ENCODE measurements at regions not wholly inside any gene's neighbourhood (a gene's known extent, or its start where the extent isn't known, plus 50 kb on each side); places are given as distances from the start of the nearest gene placed in this dataset.

- H3K4me1 Mint-ChIP-seq, result no peaks in the 10 kb centered on the region
- no peaks in the 10 kb centered on the region for H3K27me3 Mint-ChIP-seq (ENCODE audit: low read depth)
- TF ChIP-seq USF2 (CRISPR knock-in tag; IDR thresholded peaks at IDR 0.05) (no peak), RORB (CRISPR knock-in tag; IDR thresholded peaks at IDR 0.05) (no peak), ZBTB21 (CRISPR knock-in tag; IDR thresholded peaks at IDR 0.05; ENCODE audit: borderline replicate concordance) (no peak), CTCF (IDR thresholded peaks at IDR 0.05) (no peak)
- no peak overlapping the region for H3K4me3 Mint-ChIP-seq
- DNase-seq (ENCODE audit: low spot score) (no peak), ATAC-seq (no peak)
- ChIA-PET CTCF (no interaction called here), POLR2A (interaction anchor here (0.5 kb wide), 1 partner anchor 43 kb away, joined by 3 read pairs; no protein-coding TSS in a partner anchor)
- peaks cover 26% of the 10 kb centered on the region for H3K9me3 Mint-ChIP-seq
- H3K36me3 Mint-ChIP-seq, result peaks cover 10% of the 10 kb centered on the region
- H3K27ac Mint-ChIP-seq, result no peak overlapping the region
These were observed 128.0 kb downstream of the HGF start for GRCh38 chr7:81641873-81642272.

GRCh38 chr7:81638198-81638597 lies 131.6 kb downstream of the HGF start:
- ChIA-PET POLR2A (no interaction called here), CTCF (no interaction called here)
- DNase-seq (ENCODE audit: low spot score) (no peak), ATAC-seq (no peak)
- Mint-ChIP-seq H3K27me3 (ENCODE audit: low read depth) (no peaks in the 10 kb centered on the region), H3K36me3 (peaks cover 10% of the 10 kb centered on the region), H3K4me1 (no peaks in the 10 kb centered on the region), H3K9me3 (peaks cover 18% of the 10 kb centered on the region), H3K27ac (no peak overlapping the region), H3K4me3 (no peak overlapping the region)
- TF ChIP-seq TEAD4 (CRISPR knock-in tag; IDR thresholded peaks at IDR 0.05), result no peak
- no peak for TF ChIP-seq CDX4 (CRISPR knock-in tag; IDR thresholded peaks at IDR 0.05; ENCODE audit: borderline replicate concordance)
- no peak for TF ChIP-seq RELA (CRISPR knock-in tag; IDR thresholded peaks at IDR 0.05; ENCODE audit: borderline replicate concordance)
- no peak for TF ChIP-seq ZNF317 (CRISPR knock-in tag; IDR thresholded peaks at IDR 0.05; ENCODE audit: borderline replicate concordance, low read depth)
- no peak for TF ChIP-seq TCF7 (CRISPR knock-in tag; IDR thresholded peaks at IDR 0.05; ENCODE audit: low read depth)
- TF ChIP-seq NR3C1 (CRISPR knock-in tag; conservative IDR thresholded peaks at IDR 0.05; ENCODE audit: low read depth), result no peak
- no peak for TF ChIP-seq FOXP4 (CRISPR knock-in tag; IDR thresholded peaks at IDR 0.05)
- no peak for TF ChIP-seq ARID4B (CRISPR knock-in tag; IDR thresholded peaks at IDR 0.05; ENCODE audit: borderline replicate concordance)
- no peak for TF ChIP-seq FOXP1 (CRISPR knock-in tag; IDR thresholded peaks at IDR 0.05; ENCODE audit: borderline replicate concordance)
- no peak for TF ChIP-seq ZNF423 (CRISPR knock-in tag; IDR thresholded peaks at IDR 0.05)
- no peak for TF ChIP-seq MXD4 (CRISPR knock-in tag; IDR thresholded peaks at IDR 0.05; ENCODE audit: borderline replicate concordance)
- no peak for TF ChIP-seq ZNF232 (CRISPR knock-in tag; IDR thresholded peaks at IDR 0.05)
- no peak for TF ChIP-seq ELF4 (CRISPR knock-in tag; IDR thresholded peaks at IDR 0.05; ENCODE audit: low read depth)
- no peak for TF ChIP-seq MYBL2 (CRISPR knock-in tag; IDR thresholded peaks at IDR 0.05)
- TF ChIP-seq ATF1 (CRISPR knock-in tag; IDR thresholded peaks at IDR 0.05), result no peak
- TF ChIP-seq ZNF416 (CRISPR knock-in tag; IDR thresholded peaks at IDR 0.05), result no peak
- TF ChIP-seq GRHL2 (CRISPR knock-in tag; IDR thresholded peaks at IDR 0.05; ENCODE audit: insufficient replicate concordance, severe bottlenecking), result no peak
